NCI-H187 treated with DMSO at 0.1 percent for 48 hours (cell line): ENCODE measurements at regions not wholly inside any gene's neighbourhood (a gene's known extent, or its start where the extent isn't known, plus 50 kb on each side); places are given as distances from the start of the nearest gene placed in this dataset.
"Not testable (repeated sequence)": the region's sequence is repeated elsewhere in the genome, so short reads cannot be mapped to it uniquely, and the experiment has no call there.

Experiments used
- DNase-seq: peaks from one replicate; lab custom pipeline; 2025; lab: John Stamatoyannopoulos, UW

GRCh38 chr10:4635883-4636282 lies 190.1 kb upstream of the AKR1E2 start:
- DNase-seq, result no peak

- DNase-seq, result no peak
Measured at GRCh38 chr10:4635388-4635787, 190.6 kb upstream of the AKR1E2 start.

- no peak for DNase-seq
Measured at GRCh38 chr10:4633776-4634175, 192.2 kb upstream of the AKR1E2 start.

- no peak for DNase-seq
Measured at GRCh38 chr10:4633186-4633585, 192.8 kb upstream of the AKR1E2 start.

- no peak for DNase-seq
Measured at GRCh38 chr10:4632757-4633156, 193.2 kb upstream of the AKR1E2 start.

GRCh38 chr10:4626919-4627318 lies 199.1 kb upstream of the AKR1E2 start:
- DNase-seq, result no peak

GRCh38 chr10:4623757-4624420 lies 202.1 kb upstream of the AKR1E2 start:
- DNase-seq, result no peak

GRCh38 chr10:4623200-4623599 lies 202.8 kb upstream of the AKR1E2 start:
- no peak for DNase-seq

GRCh38 chr10:4622384-4622783 lies 203.6 kb upstream of the AKR1E2 start:
- DNase-seq, result no peak

GRCh38 chr10:4617589-4617988 lies 208.4 kb upstream of the AKR1E2 start:
- DNase-seq, result no peak

GRCh38 chr10:4615042-4615441 lies 211.0 kb upstream of the AKR1E2 start:
- no peak for DNase-seq

- no peak for DNase-seq
Measured at GRCh38 chr10:4609251-4609650, 216.8 kb upstream of the AKR1E2 start.

- DNase-seq, result no peak
Measured at GRCh38 chr10:4607681-4608080, 218.3 kb upstream of the AKR1E2 start.

GRCh38 chr10:4606856-4607636 lies 219.0 kb upstream of the AKR1E2 start:
- DNase-seq, result no peak

GRCh38 chr10:4602764-4603491 lies 223.1 kb upstream of the AKR1E2 start:
- no peak for DNase-seq

GRCh38 chr10:4599471-4599870 lies 226.5 kb upstream of the AKR1E2 start:
- no peak for DNase-seq

- not testable (repeated sequence) for DNase-seq
Measured at GRCh38 chr10:4597898-4598297, 228.1 kb upstream of the AKR1E2 start.

GRCh38 chr10:4596951-4597350 lies 229.1 kb upstream of the AKR1E2 start:
- DNase-seq, result no peak

GRCh38 chr10:4595719-4596319 lies 230.2 kb upstream of the AKR1E2 start:
- no peak for DNase-seq

- DNase-seq, result no peak
Measured at GRCh38 chr10:4590807-4591206, 235.2 kb upstream of the AKR1E2 start.

GRCh38 chr10:4588824-4589223 lies 237.2 kb upstream of the AKR1E2 start:
- no peak for DNase-seq

GRCh38 chr10:4587466-4587865 lies 238.5 kb upstream of the AKR1E2 start:
- DNase-seq, result no peak

GRCh38 chr10:4586776-4587175 lies 239.2 kb upstream of the AKR1E2 start:
- DNase-seq, result no peak
